Osteocyte (in vitro differentiated cells): ENCODE measurements at regions not wholly inside any gene's neighbourhood (a gene's known extent, or its start where the extent isn't known, plus 50 kb on each side); places are given as distances from the start of the nearest gene placed in this dataset.

ENCODE experiments used
- DNase-seq: peaks from one replicate; pipeline ENCODE4 v3.0.0; 2021; ENCODE audit warnings: mixed read lengths; ENCODE audit not compliant: unreplicated experiment; ENCODE audit errors: extremely low spot score
- H3K27ac Mint-ChIP-seq: one replicate; pipeline ENCODE4 v1.8.0; 2021; ENCODE audit warnings: mild to moderate bottlenecking, mixed read lengths; ENCODE audit not compliant: unreplicated experiment
- H3K27me3 Mint-ChIP-seq: one replicate; pipeline ENCODE4 v1.8.0; 2021; ENCODE audit warnings: mixed read lengths; ENCODE audit not compliant: unreplicated experiment
- H3K36me3 Mint-ChIP-seq: one replicate; pipeline ENCODE4 v1.8.0; 2021; ENCODE audit warnings: mixed read lengths; ENCODE audit not compliant: unreplicated experiment
- H3K4me1 Mint-ChIP-seq: one replicate; pipeline ENCODE4 v1.8.0; 2021; ENCODE audit warnings: mixed read lengths; ENCODE audit not compliant: unreplicated experiment
- H3K4me3 Mint-ChIP-seq: one replicate; pipeline ENCODE4 v1.8.0; 2021; ENCODE audit warnings: mild to moderate bottlenecking, moderate library complexity, mixed read lengths; ENCODE audit not compliant: unreplicated experiment
- H3K9me3 Mint-ChIP-seq: one replicate; pipeline ENCODE4 v1.8.0; 2021; ENCODE audit warnings: mixed read lengths; ENCODE audit not compliant: unreplicated experiment
- TF ChIP-seq, protein P1 (sequence below): fragments of 200-600 bp; sonication (generic); IDR thresholded peaks from 2 replicates; pipeline ENCODE4 v1.5.0; 2021; ENCODE audit warnings: antibody characterized with exemption, mild to moderate bottlenecking, moderate library complexity

DNA sequence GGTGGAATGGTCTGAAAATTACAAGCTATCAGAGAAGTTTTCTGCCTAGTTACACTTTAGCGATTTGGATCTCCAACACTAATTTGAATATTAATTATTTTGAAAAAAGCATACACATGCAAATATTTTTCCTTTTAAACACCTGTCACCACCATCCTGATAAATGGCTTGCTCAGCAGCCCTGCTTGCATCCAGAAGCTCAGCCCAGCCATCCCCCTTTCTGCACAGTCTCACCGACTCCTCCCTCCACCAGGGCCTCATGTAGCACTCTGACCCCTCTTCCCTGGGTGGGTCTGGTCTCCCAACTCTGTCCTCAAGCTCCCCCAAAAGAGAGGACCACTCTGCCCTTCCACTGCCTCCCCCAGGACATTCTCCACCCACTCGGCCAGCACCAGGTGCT lies 70.0 kb downstream of the C5orf15 start:
- no peak for DNase-seq
- Mint-ChIP-seq H3K36me3 (no peaks in the 10 kb centered on the region), H3K9me3 (no peaks in the 10 kb centered on the region), H3K27me3 (peaks cover 15% of the 10 kb centered on the region), H3K4me1 (peaks cover 6% of the 10 kb centered on the region), H3K4me3 (no peak overlapping the region), H3K27ac (no peak overlapping the region)
- TF ChIP-seq, protein P1, sequence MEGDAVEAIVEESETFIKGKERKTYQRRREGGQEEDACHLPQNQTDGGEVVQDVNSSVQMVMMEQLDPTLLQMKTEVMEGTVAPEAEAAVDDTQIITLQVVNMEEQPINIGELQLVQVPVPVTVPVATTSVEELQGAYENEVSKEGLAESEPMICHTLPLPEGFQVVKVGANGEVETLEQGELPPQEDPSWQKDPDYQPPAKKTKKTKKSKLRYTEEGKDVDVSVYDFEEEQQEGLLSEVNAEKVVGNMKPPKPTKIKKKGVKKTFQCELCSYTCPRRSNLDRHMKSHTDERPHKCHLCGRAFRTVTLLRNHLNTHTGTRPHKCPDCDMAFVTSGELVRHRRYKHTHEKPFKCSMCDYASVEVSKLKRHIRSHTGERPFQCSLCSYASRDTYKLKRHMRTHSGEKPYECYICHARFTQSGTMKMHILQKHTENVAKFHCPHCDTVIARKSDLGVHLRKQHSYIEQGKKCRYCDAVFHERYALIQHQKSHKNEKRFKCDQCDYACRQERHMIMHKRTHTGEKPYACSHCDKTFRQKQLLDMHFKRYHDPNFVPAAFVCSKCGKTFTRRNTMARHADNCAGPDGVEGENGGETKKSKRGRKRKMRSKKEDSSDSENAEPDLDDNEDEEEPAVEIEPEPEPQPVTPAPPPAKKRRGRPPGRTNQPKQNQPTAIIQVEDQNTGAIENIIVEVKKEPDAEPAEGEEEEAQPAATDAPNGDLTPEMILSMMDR, result no peak

DNA sequence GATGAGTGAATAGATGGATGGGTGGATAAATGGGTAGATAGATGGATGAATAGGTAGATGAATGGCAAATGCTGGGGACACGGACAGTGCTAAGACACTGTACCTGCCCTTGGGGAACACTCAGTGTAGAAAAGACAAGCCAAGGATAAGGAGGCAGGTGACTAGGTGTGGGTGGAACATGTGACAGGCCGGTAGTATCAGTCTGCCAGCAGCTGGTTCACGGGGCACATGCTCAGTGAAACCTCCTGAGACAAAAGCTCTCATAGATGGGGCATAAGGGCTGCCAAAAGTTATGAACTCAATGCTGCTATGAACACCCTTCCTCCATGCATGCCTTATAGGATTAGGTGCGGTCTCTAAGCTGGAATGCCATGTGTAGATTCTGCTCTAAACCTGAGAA lies 71.0 kb downstream of the C5orf15 start:
- Mint-ChIP-seq H3K4me1 (peaks cover 6% of the 10 kb centered on the region), H3K4me3 (no peak overlapping the region), H3K36me3 (no peaks in the 10 kb centered on the region), H3K9me3 (no peaks in the 10 kb centered on the region), H3K27ac (no peak overlapping the region), H3K27me3 (peaks cover 16% of the 10 kb centered on the region)
- no peak for DNase-seq
- TF ChIP-seq, protein P1, result no peak

DNA sequence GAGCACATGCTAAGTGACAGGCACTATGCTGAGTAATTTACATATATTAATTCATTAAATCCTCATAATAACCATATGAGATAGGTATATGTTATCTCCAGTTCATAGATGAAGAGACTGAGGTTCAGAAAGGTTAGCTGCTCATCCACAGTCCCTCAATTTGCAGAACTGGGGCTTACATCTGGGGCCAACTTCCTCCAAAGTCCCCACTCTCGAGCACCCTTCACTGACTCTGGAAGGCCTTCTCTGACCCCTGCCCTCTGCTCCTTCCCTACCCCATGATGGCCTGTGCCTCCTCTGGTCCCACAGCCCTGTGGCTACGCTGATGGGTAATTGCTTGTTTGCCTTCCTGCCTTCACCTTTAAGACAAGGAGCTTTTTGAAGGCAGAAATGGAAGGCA lies 71.6 kb downstream of the C5orf15 start:
- Mint-ChIP-seq H3K27ac (no peak overlapping the region), H3K27me3 (peaks cover 17% of the 10 kb centered on the region), H3K4me1 (peaks cover 6% of the 10 kb centered on the region), H3K36me3 (no peaks in the 10 kb centered on the region), H3K9me3 (no peaks in the 10 kb centered on the region), H3K4me3 (no peak overlapping the region)
- TF ChIP-seq, protein P1, result no peak
- DNase-seq, result no peak

DNA sequence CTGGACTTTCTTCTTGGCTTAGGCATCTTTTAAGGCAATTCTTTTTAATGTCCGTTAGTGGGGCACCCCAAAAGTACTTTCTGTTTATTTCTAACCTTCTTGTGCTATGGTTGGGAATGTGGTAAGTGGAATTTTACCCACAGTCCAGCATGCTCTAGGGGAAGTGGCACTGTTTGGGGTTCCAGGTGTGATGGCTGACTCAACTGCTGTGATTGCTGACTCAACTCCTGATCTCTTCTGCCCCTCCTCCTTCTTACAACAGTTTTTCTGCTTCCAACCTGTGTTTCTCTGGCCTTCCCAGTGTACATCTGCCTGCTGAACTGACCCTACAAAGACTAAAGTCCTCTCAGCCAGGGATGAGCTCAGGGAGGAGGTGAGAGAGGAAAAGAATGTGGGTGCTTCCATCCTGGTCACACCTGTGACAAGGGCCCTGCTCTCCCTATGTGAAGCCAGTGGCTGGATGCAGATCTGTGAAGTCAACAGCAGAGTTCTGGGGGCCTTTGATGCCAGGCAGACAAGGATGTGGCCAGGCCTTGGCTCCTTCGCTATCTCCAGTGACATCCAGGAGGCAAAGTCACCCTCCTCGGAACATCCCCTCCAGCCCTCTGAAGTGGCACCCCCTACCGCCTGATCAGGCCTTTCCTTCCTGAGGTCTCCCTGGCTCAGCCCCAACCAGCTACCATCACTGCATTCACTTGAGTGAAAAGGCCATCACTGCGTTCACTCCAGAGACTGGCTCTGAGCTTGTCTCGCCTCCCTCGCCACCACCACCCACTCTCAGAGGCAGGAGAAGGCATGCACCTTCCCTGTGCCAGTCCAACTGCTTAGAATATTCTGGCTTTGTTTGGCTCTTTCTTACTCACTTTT lies 72.2 kb downstream of the C5orf15 start:
- Mint-ChIP-seq H3K36me3 (no peaks in the 10 kb centered on the region), H3K9me3 (no peaks in the 10 kb centered on the region), H3K27ac (no peak overlapping the region), H3K27me3 (peaks cover 17% of the 10 kb centered on the region), H3K4me1 (peaks cover 7% of the 10 kb centered on the region), H3K4me3 (no peak overlapping the region)
- TF ChIP-seq, protein P1, result no peak
- DNase-seq, result no peak

DNA sequence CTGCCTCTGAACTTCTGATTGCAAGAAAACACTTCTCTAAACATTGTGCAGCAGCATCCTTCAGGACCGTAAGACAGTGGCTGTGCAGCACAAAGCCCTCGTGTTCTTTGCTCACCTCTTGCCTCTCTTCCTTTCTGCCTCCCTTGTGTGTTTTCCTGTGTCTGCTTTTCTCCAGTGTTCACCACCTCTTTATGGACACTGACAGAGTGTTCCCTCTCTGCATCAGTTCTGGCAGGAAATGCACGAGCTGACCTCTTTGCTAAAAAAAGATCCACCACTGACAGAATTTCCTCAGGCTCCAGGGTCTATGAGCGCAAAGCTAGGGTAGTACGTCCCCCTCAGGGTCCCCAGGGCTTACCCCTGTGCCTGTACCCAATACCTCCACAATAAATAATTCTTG lies 74.3 kb downstream of the C5orf15 start:
- Mint-ChIP-seq H3K9me3 (no peaks in the 10 kb centered on the region), H3K27me3 (peaks cover 16% of the 10 kb centered on the region), H3K4me3 (no peak overlapping the region), H3K27ac (no peak overlapping the region), H3K36me3 (no peaks in the 10 kb centered on the region), H3K4me1 (peaks cover 14% of the 10 kb centered on the region)
- TF ChIP-seq, protein P1, result no peak
- no peak for DNase-seq
